ENCODE measurements at regions not wholly inside any gene's neighbourhood (a gene's known extent, or its start where the extent isn't known, plus 50 kb on each side); places are given as distances from the start of the nearest gene placed in this dataset.

DNA sequence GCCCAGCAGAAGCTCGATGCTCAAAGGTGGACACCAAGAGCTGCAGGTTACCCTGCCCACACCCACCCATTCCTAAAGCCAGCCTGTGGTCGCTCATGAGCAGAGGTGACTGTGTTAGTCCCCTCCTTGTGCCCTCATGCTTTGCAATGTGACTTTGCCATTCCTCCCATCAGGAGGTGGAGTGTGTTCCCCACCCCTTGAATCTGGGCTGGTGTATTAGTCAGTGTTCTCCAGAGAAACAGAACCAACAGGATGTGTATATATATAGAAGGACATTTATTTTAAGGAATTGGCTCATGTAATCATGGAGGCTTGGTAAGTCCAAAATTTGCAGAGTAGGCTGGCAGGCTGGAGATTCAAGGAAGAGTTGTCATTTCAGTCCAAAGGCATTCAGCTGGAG is 54.4 kb upstream of the RNF24 start:
- TF ChIP-seq, protein P1, sequence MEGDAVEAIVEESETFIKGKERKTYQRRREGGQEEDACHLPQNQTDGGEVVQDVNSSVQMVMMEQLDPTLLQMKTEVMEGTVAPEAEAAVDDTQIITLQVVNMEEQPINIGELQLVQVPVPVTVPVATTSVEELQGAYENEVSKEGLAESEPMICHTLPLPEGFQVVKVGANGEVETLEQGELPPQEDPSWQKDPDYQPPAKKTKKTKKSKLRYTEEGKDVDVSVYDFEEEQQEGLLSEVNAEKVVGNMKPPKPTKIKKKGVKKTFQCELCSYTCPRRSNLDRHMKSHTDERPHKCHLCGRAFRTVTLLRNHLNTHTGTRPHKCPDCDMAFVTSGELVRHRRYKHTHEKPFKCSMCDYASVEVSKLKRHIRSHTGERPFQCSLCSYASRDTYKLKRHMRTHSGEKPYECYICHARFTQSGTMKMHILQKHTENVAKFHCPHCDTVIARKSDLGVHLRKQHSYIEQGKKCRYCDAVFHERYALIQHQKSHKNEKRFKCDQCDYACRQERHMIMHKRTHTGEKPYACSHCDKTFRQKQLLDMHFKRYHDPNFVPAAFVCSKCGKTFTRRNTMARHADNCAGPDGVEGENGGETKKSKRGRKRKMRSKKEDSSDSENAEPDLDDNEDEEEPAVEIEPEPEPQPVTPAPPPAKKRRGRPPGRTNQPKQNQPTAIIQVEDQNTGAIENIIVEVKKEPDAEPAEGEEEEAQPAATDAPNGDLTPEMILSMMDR (IDR thresholded peaks at IDR 0.05; ENCODE audit: extremely low read depth, missing control alignments), result no peak
- DNase-seq (ENCODE audit: low spot score), result no peak

- no peak for DNase-seq (ENCODE audit: low spot score)
- TF ChIP-seq, protein P1 (IDR thresholded peaks at IDR 0.05; ENCODE audit: extremely low read depth, missing control alignments), result no peak
These were observed 53.4 kb upstream of the RNF24 start for GRCh38 chr20:4068708-4069107.

GRCh38 chr20:4067600-4068261 is 52.4 kb upstream of the RNF24 start:
- no peak for DNase-seq (ENCODE audit: low spot score)
- TF ChIP-seq, protein P1 (IDR thresholded peaks at IDR 0.05; ENCODE audit: extremely low read depth, missing control alignments), result no peak

DNA sequence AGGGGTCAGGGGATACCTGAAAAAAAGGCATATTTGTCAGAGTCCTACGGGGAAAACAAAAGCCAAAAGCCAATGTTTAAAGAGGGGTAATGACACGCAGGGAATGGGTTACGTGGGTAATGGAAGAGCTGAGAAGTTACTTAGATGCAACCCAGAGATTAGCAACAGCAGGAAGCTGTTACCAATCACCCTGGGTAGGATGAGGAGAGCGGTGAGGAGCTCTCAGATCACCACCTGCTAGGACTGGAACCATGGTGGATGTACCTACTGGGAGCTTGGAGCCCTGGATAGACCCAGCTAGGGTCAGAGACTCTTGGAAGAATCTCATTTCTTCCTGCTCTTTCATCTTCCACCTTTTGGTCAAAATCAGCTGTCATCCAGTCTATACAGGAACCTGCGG is 51.2 kb upstream of the RNF24 start:
- TF ChIP-seq, protein P1 (IDR thresholded peaks at IDR 0.05; ENCODE audit: extremely low read depth, missing control alignments), result no peak
- no peak for DNase-seq (ENCODE audit: low spot score)

DNA sequence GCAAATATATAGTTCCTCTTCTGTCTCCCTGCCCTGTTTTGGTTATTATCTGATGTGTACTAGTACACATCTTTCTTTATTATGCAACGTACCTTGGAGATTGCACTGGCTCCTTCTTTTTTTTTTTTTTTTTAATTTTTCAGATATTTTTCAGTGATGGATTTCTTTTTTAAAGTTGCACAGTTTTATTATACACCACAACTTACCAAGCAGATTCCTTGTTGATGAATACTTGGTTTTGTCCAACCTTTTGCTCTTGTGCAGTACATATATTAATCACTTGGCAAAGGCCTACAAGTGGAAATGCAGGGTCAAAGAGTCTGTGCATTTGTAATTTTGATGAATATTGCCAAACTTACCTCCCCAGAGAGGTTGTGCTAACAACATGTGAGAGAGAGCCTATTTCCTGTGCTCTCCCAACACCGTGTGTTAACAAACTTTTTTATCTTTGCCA is 50.1 kb upstream of the RNF24 start:
- TF ChIP-seq, protein P1 (IDR thresholded peaks at IDR 0.05; ENCODE audit: extremely low read depth, missing control alignments), result no peak
- no peak for DNase-seq (ENCODE audit: low spot score)
